GM12891 (cell line): ENCODE measurements at regions not wholly inside any gene's neighbourhood (a gene's known extent, or its start where the extent isn't known, plus 50 kb on each side); places are given as distances from the start of the nearest gene placed in this dataset.
"Not testable (repeated sequence)": the region's sequence is repeated elsewhere in the genome, so short reads cannot be mapped to it uniquely, and the experiment has no call there.

Experiments
- DNase-seq: peaks from one replicate; pipeline ENCODE4 v3.0.0; 2011; ENCODE audit warnings: low spot score; ENCODE audit not compliant: insufficient read length
- FAIRE-seq: peaks from 2 replicates; lab custom pipeline; 2011; peaks lifted over from hg19 to GRCh38; lab: Jason Lieb, UNC
- PAX5 ChIP-seq: IDR thresholded peaks from 2 replicates; pipeline ENCODE4 v1.6.1; 2011; ENCODE audit warnings: low read length, moderate library complexity, mild to moderate bottlenecking; ENCODE audit not compliant: insufficient read depth, severe bottlenecking
- POLR2A ChIP-seq: IDR thresholded peaks from 2 replicates; pipeline ENCODE4 v1.6.1; 2011; ENCODE audit warnings: low read depth, low read length, control low read depth
- POLR2AphosphoS5 ChIP-seq: IDR thresholded peaks from 2 replicates; pipeline ENCODE4 v1.6.1; 2011; ENCODE audit warnings: low read depth, low read length, control low read depth
- POU2F2 ChIP-seq: IDR thresholded peaks from 2 replicates; pipeline ENCODE4 v1.6.1; 2011; ENCODE audit warnings: low read depth, mild to moderate bottlenecking, control low read depth, low read length, moderate library complexity
- SPI1 ChIP-seq: IDR thresholded peaks from 2 replicates; pipeline ENCODE4 v1.6.1; 2011; ENCODE audit warnings: low read depth, low read length, control low read depth
- TAF1 ChIP-seq: IDR thresholded peaks from 2 replicates; pipeline ENCODE4 v1.6.1; 2011; ENCODE audit warnings: low read depth, low read length, control low read depth

- FAIRE-seq (no peak), DNase-seq (no peak)
- no peak for TF ChIP-seq POU2F2
- TF ChIP-seq POLR2AphosphoS5, result no peak
- TF ChIP-seq SPI1, result no peak
- TF ChIP-seq POLR2A, result no peak
- no peak for TF ChIP-seq TAF1
- no peak for TF ChIP-seq PAX5
Observed at GRCh38 chr1:71298633-71299032, 217.8 kb upstream of the ZRANB2 start.

DNA sequence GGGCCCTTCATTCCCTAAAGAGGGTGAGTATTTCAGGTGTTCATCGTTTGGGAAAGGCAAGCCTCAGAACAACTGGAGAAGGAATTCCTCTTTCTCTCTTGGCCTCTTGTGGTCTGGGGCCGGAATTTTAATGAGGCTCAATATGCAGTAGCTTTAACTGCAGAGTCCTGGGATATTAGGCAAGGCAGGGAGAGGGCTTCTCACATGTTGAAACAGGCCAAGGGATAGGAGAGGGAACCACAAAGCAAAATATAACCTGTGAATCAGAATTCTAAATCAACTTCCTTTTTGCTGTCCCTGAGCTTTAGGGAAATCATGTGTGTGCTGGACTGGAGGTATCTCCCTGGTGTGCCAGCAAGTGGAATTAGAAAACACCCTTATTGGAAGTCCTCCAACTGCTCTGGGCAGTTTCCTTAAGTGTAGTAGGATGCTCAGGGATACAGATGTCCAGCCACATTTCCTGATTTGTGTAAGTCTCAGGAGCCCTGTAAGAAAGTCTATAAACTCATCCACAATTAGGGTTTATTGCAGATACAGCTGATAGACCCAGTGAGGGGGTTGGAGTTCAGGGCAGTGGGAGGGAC is 215.8 kb upstream of the ZRANB2 start:
- DNase-seq (no peak), FAIRE-seq (no peak)
- TF ChIP-seq POLR2A (no peak), TAF1 (no peak), POU2F2 (no peak), PAX5 (no peak), SPI1 (no peak), POLR2AphosphoS5 (no peak)

DNA sequence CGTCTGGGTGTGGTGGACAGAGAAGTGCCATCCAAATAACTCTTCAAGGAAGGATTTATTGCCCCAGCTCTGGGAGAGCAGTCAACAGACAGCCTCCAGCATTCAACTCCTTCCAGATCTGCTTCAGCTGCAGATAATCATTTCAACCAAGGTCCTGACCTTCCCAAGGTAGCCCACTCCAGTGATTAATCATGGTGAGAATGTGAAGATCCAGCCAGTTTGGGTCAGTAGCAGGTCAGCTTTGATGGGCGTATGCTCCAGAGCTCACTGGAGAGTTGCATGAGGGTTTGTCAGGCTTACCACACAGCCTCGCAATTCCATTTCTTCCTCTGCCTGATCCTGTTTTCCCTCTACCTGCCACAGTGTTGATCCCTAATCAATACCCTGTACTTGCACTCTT is 214.5 kb upstream of the ZRANB2 start:
- FAIRE-seq (no peak), DNase-seq (no peak)

GRCh38 chr1:71294178-71294577 is 213.3 kb upstream of the ZRANB2 start:
- TF ChIP-seq POLR2AphosphoS5, result no peak
- TF ChIP-seq SPI1, result no peak
- TF ChIP-seq POLR2A, result no peak
- no peak for TF ChIP-seq TAF1
- no peak for TF ChIP-seq PAX5
- no peak for TF ChIP-seq POU2F2
- DNase-seq (no peak), FAIRE-seq (no peak)

More for the DNA sequence above, 214.5 kb upstream of the ZRANB2 start:
- no peak for TF ChIP-seq PAX5
- no peak for TF ChIP-seq POLR2AphosphoS5
- TF ChIP-seq POU2F2, result no peak
- TF ChIP-seq SPI1, result no peak
- no peak for TF ChIP-seq POLR2A
- TF ChIP-seq TAF1, result no peak

GRCh38 chr1:71292203-71292602 is 211.4 kb upstream of the ZRANB2 start:
- no peak for TF ChIP-seq TAF1
- no peak for TF ChIP-seq PAX5
- no peak for TF ChIP-seq POLR2A
- no peak for TF ChIP-seq SPI1
- no peak for TF ChIP-seq POLR2AphosphoS5
- TF ChIP-seq POU2F2, result no peak
- DNase-seq, result no peak
- no peak for FAIRE-seq

DNA sequence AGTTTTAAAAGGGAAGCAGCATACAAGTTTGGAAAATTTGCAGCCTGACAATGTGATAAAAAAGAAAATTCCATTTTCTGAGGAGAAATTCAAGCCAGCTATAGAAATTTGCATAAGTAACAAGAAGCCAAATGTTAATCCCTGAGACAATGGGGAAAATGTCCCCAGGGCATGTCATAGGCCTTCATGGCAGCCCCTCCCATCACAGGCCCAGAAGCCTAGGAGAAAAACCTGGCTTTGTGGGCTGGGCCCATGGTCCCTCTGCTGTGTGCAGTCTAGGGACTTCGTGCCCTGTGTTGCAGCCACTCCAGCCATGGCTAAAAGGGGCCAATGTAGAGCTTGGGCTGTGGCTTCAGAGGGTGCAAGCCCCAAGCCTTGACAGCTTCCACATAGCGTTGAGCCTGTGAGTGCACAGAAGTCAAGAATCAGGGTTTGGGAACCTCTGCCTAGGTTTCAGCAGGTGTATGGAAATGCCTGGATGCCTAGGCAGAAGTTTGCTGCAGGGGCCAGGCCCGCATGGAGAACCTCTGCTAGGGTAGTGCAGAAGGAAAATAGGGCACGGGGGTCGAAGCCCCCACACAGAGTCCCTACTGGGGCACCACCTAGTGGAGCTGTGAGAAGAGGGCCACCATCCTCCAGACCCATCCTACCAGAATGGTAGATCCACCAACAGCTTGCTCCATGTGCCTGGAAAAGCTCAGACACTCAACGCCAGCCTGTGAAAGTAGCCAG is 209.8 kb upstream of the ZRANB2 start:
- FAIRE-seq, DNase-seq: not testable (repeated sequence)

DNA sequence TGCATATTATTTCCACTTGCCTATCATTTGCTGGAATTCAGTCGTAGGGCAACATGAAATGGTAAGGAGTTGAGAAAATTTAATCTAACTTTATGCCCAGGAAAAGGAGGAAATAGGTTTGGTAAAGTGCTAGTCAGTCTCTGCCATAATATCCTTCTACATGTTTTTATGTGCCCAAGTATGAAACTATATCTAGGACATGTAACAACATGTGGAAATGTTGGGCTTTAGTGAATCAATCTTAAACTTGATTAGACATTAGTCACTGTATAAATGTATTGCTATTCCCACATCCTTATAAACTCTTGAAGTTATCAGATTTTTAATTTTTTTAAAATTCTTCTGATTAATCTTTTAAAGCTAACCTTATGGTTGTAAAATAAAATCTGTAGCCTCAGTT is 204.7 kb upstream of the ZRANB2 start:
- TF ChIP-seq TAF1 (no peak), POLR2AphosphoS5 (no peak), POLR2A (no peak), POU2F2 (no peak), SPI1 (no peak), PAX5 (no peak)
- FAIRE-seq (no peak), DNase-seq (no peak)

GRCh38 chr1:71276466-71276865 is 195.6 kb upstream of the ZRANB2 start:
- DNase-seq, result no peak
- no peak for TF ChIP-seq POLR2AphosphoS5
- no peak for TF ChIP-seq TAF1
- TF ChIP-seq SPI1, result no peak
- TF ChIP-seq POLR2A, result no peak
- no peak for FAIRE-seq

DNA sequence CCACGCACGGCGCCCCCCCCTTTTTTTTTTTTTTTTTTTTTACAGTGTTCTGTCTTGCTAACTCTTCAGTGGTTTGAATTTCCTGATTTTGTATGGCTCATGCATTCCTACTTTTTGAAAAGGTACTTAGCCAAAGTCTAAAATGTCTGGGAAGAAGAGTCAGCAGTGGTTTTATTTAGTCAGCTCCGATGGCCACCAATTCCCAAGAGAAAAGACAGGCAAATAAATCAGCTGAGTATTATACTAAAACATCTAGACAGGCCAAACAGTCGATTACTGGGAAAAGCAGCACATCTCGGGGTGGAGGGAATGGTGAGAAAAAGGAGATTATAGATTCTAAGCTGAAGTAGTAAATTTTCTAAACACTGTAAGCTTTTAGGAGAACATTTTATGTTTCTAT is 192.5 kb upstream of the ZRANB2 start:
- no peak for FAIRE-seq
- no peak for TF ChIP-seq TAF1
- no peak for TF ChIP-seq POLR2A
- TF ChIP-seq PAX5, result no peak
- TF ChIP-seq POU2F2, result no peak
- TF ChIP-seq SPI1, result no peak
- no peak for TF ChIP-seq POLR2AphosphoS5
- no peak for DNase-seq

GRCh38 chr1:71270394-71270915 is 189.6 kb upstream of the ZRANB2 start:
- no peak for DNase-seq
- FAIRE-seq, result no peak
- TF ChIP-seq TAF1 (no peak), POU2F2 (no peak), PAX5 (no peak), POLR2AphosphoS5 (no peak), SPI1 (no peak), POLR2A (no peak)
